GM19239 (cell line): ENCODE measurements at regions not wholly inside any gene's neighbourhood (a gene's known extent, or its start where the extent isn't known, plus 50 kb on each side); places are given as distances from the start of the nearest gene placed in this dataset.

Source experiments
- DNase-seq: peaks from one replicate; pipeline ENCODE4 v3.0.0; 2011; ENCODE audit warnings: low spot score; ENCODE audit not compliant: insufficient read length
- FAIRE-seq: peaks from 2 replicates; lab custom pipeline; 2011; peaks lifted over from hg19 to GRCh38; lab: Jason Lieb, UNC

GRCh38 chr10:1903982-1904381 lies 166.7 kb upstream of the ADARB2 start:
- DNase-seq (no peak), FAIRE-seq (no peak)

GRCh38 chr10:1896153-1896552 lies 158.8 kb upstream of the ADARB2 start:
- DNase-seq (no peak), FAIRE-seq (no peak)

- DNase-seq (no peak), FAIRE-seq (no peak)
These were observed 158.4 kb upstream of the ADARB2 start for GRCh38 chr10:1895691-1896090.

DNA sequence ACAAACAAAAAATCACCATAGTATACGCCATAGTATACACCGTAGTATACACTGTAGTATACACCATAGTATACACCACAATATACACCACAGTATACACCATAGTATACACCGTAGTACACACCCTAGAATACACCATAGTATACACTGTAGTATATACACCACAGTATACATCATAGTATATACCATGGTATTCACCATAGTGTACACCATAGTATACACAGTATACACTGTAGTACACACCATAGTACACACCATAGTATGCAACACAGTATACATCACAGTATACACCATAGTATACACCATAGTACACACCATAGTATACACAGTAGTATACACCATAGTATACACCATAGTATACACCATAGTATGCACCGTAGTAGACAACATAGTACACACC lies 157.6 kb upstream of the ADARB2 start:
- FAIRE-seq = no peak
- no peak for DNase-seq

GRCh38 chr10:1893941-1894340 lies 156.6 kb upstream of the ADARB2 start:
- FAIRE-seq = no peak
- no peak for DNase-seq

DNA sequence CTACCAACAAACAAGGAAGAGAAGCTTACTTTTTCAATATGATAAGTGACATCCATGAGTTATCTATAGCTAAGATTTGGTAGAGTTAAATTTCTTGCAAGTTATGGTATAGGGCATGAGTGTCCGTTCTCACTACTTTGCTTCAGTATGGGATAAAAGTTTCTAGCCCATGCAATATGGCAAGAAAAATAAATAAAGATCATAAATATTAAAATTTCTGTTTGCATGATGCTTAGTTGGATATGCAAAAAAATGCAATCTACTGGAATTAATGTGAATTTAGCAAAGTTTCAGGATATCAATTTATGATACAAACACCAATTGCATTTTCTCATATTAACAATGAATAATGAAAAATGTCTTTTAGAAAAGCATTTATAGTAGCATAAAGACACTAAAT lies 148.7 kb upstream of the ADARB2 start:
- no peak for FAIRE-seq
- DNase-seq = no peak

GRCh38 chr10:1882728-1883127 lies 145.4 kb upstream of the ADARB2 start:
- DNase-seq (no peak), FAIRE-seq (no peak)

- FAIRE-seq (no peak), DNase-seq (no peak)
These were observed 144.9 kb upstream of the ADARB2 start for GRCh38 chr10:1882180-1882579.

DNA sequence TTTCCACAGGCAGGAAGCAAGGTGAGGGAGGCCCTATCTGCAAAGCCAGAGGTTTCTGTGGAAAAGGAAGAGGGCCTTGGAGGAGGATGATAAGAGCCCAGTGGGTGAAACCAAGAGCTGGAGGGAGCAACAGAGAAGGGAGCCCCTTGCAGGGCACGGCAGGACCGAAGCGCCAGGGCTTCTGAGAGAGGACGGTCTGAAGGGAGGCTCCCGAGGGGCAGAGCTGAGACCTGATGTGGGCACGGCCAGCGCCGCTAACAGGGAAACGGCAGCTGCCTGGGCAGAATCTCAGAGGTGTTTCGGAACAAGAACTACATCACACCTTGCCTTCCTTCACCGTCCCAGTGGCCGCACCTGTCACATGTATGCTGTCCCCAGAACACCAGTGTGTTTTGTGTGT lies 144.3 kb upstream of the ADARB2 start:
- DNase-seq (no peak), FAIRE-seq (no peak)

- DNase-seq (no peak), FAIRE-seq (no peak)
These were observed 137.2 kb upstream of the ADARB2 start for GRCh38 chr10:1874533-1874932.

- DNase-seq (no peak), FAIRE-seq (no peak)
These were observed 136.5 kb upstream of the ADARB2 start for GRCh38 chr10:1873661-1874315.

DNA sequence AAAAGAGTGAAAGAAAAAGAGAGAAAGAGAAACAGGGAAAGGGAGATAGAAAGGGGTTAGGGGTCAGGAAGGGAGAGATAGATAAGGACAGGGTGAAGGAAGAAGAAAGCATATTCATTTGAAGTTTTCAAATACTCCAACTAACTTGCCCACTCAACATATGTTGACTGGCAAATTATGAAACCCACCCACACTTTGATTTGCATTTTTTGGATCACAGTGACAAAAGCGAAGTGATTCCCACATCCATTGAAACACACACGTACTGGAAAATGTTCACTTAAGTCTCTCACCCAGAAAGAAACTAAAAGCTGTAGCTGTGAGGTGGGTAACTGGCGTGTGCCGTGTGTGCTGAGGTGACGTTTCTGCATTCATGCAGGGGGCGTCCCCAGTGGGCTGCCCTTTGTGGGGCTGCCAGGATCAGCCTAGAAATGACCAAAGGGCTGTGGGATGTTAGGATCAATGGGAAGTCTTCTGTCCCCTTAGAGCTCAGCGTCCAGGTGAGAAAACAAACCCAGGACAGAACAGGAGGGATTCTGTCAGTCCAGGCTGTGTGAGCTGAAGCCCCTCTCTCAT lies 134.9 kb upstream of the ADARB2 start:
- DNase-seq (no peak), FAIRE-seq (no peak)

DNA sequence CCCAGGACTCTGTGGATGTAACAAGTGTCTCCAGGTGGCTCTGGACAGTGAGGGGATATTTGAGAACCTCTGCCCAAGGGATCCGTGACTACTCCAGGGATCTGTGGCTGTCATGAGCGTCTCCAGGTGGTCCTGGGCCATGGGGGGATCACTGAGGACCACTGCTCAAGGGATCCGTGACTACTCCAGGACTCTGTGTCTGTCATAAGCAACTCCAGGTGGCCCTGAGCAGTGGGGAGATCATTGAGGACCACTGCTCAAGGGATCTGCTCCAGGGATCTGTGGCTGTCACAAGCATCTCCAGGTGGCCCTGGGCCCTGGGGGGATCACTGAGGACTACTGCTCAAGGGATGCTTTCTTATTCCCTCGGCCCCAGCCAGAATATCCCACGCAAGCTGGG lies 133.2 kb upstream of the ADARB2 start:
- no peak for DNase-seq
- FAIRE-seq = no peak

- no peak for FAIRE-seq
These were observed 132.5 kb upstream of the ADARB2 start for GRCh38 chr10:1869861-1870260.

GRCh38 chr10:1860351-1860750 lies 123.0 kb upstream of the ADARB2 start:
- FAIRE-seq (no peak), DNase-seq (no peak)

More at GRCh38 chr10:1869861-1870260, 132.5 kb upstream of the ADARB2 start:
- no peak for DNase-seq

DNA sequence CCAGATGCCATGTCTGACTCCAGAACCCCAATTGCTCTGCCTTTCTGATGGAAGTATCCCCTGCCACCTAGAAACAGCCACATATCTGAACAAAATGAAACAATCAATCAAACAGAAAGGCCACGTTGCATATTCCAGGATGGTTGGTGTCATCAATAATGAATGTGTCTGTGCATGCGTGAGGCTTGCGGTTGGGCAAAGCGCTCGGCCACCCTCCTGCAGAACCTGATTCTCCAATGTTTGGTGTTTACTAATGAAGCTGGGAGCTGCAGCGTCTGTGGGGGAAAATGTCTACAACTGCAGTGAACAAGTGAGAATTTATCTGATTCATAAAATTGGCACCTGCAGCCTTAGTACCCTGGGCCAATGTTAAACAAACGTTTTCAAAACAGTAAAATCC lies 121.2 kb upstream of the ADARB2 start:
- no peak for FAIRE-seq
- DNase-seq = no peak

DNA sequence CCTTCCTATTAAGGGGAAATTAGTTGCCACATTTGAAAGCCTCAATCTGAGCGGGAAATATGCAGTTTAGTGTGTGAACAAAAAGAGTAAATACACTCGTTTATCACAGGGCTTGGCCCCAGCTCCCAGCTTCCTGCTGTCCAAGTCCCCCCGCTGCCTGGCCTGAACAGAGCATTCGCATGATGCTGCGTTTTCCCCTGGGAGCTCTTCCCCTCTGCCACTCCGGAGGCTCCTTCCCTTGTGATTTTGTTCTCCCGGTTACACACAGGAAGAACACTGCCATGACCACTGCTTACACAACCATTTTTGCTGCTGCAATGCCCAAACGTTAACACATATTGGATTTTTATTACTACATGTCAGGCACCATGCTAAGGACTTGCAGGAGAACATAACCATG lies 120.7 kb upstream of the ADARB2 start:
- no peak for FAIRE-seq
- DNase-seq = no peak

DNA sequence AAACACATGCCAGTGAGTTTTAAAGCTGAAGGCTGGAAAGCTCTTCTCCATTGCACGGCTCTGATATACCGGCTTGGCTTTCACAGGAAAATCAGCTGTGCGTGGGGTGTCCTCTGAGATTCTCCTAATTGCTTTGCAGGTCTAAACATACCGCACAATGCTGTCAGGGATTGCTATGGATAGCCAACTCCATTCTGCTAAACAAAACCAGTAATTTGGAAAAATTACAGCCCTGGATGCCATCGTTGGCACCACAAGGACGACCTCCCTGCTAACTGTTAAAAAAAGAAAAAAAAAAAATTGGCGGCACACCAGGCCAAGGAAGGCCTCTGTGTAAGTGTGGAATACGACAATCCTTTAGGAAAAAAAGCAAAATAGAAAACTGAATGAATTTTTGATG lies 118.6 kb upstream of the ADARB2 start:
- no peak for FAIRE-seq
- no peak for DNase-seq

- no peak for DNase-seq
- FAIRE-seq = no peak
These were observed 116.9 kb upstream of the ADARB2 start for GRCh38 chr10:1854271-1854670.

DNA sequence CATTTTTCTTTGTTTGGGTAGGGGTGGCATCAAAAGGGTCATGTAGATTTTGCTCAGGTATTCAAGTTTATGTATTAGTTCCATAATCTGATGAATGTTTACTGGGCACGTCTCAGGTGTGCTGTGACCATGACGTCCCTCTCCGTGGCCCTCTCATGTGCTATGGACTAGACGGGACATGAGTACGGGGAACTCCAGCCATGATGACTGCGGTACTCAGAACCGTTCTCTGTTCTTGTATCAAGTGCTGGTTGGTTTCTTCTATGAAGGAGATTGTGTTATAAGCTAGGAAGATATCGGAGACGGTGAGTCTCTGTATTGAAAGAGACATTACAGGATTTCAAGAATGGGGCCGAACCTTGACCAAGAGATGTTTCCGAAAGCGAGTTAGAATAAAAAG lies 116.5 kb upstream of the ADARB2 start:
- no peak for DNase-seq
- no peak for FAIRE-seq

DNA sequence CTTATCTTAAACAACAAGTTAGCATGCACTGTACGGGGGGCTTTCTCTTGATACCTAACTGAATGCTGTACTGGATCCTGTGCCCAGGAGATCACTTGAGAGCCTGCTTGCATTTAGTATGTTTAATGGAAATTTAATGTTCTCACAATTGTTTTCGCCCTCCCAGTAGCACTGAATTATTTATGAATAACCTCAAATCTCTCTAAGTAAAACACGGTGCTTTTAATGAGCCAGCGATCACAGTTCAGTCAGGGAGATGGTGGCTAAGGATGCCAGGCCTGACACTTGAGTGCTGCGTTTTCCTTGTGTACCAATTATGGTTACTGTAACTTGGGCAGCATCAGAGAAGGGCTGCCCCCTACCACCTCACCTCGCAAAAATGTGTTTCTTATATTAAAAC lies 115.5 kb upstream of the ADARB2 start:
- FAIRE-seq = no peak
- no peak for DNase-seq

- FAIRE-seq (no peak), DNase-seq (no peak)
These were observed 114.4 kb upstream of the ADARB2 start for GRCh38 chr10:1851762-1852161.
